GM12892 (cell line): ENCODE measurements at regions not wholly inside any gene's neighbourhood (a gene's known extent, or its start where the extent isn't known, plus 50 kb on each side); places are given as distances from the start of the nearest gene placed in this dataset.

Source experiments
- DNase-seq: peaks from one replicate; pipeline ENCODE4 v3.0.0; 2011; ENCODE audit not compliant: insufficient read length
- FAIRE-seq: peaks from 2 replicates; lab custom pipeline; 2011; peaks lifted over from hg19 to GRCh38; lab: Jason Lieb, UNC
- POLR2A ChIP-seq: IDR thresholded peaks from 2 replicates; pipeline ENCODE4 v1.6.1; 2011; ENCODE audit warnings: low read depth, low read length, control low read depth
- POLR2AphosphoS5 ChIP-seq: IDR thresholded peaks from 2 replicates; pipeline ENCODE4 v1.6.1; 2011; ENCODE audit warnings: low read depth, low read length, control low read depth
- TAF1 ChIP-seq: IDR thresholded peaks from 2 replicates; pipeline ENCODE4 v1.6.1; 2011; ENCODE audit warnings: low read depth, mild to moderate bottlenecking, control low read depth, low read length, borderline replicate concordance

DNA sequence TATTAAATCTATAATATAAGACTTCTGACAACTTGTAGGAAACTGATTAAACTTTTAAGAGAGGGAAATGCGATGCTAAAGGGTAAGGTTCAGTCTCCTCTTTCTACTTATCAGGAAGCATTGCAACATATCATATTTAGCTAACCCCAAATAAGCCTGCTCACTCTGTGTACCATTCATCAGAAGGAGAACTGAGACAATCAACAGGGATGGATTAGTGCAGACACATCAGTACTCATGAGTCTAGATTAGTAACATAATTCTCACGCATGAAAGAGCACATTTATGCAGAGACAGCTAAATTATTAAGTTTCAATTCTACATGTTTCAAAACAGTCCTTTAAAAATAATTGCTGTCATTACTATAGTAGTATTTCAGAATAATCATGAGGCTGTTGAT lies 354.2 kb upstream of the ZWINT start:
- FAIRE-seq (no peak), DNase-seq (no peak)
- TF ChIP-seq POLR2AphosphoS5 (no peak), TAF1 (no peak), POLR2A (no peak)

DNA sequence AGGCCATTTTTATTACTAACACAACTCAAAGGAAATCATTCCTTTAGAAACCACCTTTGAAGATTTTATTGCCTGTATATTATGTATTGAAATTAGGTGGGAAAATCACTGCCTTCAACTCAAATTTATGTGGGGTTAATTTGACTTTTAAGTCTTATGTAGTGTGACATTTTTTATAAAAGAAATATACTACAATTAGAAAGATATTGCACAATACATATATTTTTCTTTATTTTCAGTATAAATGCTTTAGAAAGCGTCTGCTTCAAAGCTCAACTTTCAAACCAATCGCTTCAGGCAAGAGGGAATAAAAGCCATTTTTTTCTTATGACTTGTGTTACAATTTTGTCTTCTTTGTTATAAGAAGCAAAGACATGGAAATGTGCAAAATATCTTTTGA lies 337.4 kb upstream of the ZWINT start:
- DNase-seq (no peak), FAIRE-seq (no peak)
- TF ChIP-seq POLR2A (no peak), POLR2AphosphoS5 (no peak), TAF1 (no peak)

DNA sequence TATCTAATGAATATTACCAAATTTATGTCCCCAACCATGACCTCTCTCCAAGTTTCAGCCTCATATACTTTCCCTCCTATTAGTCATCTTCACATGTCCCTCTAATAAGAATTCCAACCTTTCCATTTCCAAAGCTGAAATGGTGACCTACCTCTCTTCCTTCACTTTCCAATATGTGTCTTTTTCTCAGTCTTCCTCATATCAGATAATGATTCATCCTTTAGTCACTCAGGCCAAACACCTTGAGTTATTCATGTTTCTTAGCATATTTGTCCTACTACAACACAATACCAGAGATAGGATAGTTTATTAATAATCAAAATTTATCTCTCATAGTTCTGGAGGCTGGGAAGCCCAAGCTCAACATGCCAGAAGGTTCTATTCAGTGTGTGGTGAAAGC lies 318.5 kb upstream of the ZWINT start:
- TF ChIP-seq TAF1 (no peak), POLR2A (no peak), POLR2AphosphoS5 (no peak)
- DNase-seq (no peak), FAIRE-seq (no peak)

DNA sequence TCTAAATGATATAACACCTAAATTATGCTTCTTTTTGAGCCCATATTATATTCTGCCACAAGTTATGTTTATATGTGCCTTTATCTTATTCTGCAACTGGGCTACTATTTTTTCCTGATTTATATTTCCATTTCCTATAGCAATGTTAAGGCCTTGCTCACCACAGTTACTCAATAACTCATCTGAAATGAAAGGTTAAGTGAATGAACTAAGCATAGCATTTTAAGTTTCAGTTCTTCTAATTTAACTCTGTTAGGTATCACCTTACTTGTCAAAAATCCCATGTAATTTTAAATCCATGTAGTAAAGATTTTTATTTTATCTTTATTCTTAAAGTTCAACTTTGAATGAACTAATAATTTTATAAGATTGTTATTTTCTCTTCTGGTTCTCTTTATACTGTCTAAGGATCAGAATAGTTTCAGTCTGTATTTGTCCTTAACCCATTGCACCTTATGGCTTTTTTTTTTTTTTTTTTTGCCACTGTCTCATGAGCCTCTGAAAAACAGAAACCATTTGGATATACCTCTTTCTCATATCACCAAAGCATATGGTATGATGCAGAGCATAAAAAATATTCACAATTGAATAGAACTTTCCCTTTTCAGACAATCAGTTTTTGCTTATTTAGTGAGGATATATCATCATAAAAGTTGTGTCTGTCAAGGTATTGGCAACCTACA lies 301.8 kb upstream of the ZWINT start:
- TF ChIP-seq POLR2AphosphoS5 (no peak), POLR2A (no peak), TAF1 (no peak)
- FAIRE-seq = no peak
- DNase-seq = no peak

DNA sequence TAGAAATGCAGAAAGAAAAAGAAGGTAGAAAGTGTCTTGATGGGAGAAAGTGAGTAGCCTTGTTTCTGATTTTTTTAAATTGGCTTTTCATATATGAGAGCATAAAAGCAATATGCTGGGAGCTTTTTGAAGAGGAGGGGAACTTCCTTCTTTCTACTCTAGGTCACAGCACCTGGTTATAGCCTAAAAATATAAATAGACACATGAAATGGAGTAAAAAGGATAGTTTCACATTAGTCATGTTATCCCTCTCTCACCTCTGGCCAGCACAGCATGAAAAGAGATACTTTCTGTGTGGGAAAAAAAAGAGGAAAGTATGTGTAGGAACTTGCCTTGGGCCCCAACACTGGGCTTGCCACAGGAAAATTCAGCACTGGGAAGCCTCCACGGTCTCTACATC lies 292.2 kb upstream of the ZWINT start:
- DNase-seq (no peak), FAIRE-seq (no peak)
- TF ChIP-seq POLR2A = no peak
- no peak for TF ChIP-seq TAF1
- no peak for TF ChIP-seq POLR2AphosphoS5

DNA sequence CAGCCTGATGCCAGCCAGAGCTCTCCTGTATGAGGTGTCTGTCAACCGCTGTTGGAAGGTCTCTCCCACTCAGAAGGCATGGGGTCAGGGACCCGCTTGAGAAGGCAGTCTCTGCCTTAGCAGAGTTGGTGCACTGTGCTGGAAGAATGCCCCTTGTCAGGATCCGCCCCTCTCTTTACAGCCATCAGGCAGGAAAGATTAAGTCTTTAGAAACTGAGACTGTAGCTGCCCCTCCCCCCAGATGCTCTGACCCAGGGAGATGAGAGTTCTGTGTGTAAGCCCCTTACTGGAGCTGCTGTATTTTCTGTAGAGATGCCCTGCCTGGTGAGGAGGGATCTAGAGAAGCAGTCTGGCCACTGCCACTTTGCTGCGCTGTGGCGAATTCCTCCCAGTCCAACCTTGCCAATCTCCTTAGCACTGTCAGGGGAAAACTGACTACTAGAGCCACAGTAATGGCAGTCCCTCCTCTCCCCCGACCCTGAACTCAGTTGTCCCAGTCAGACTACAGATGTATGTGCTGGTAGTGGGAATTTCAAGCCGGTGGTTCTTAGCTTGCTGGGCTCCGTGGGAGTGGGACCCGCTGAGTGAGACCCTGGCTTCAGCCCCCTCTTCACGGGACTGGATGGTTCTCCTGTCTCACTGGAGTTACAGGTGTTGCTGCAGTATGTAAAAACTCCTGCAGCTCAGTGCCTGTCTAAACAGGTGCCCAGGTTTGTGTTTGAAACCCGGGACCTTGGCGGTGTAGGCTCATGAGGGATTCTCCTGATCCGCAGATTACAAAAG lies 285.5 kb upstream of the ZWINT start:
- FAIRE-seq = no peak
- TF ChIP-seq TAF1 = no peak
- TF ChIP-seq POLR2AphosphoS5 = no peak
- TF ChIP-seq POLR2A = no peak
- DNase-seq = no peak

DNA sequence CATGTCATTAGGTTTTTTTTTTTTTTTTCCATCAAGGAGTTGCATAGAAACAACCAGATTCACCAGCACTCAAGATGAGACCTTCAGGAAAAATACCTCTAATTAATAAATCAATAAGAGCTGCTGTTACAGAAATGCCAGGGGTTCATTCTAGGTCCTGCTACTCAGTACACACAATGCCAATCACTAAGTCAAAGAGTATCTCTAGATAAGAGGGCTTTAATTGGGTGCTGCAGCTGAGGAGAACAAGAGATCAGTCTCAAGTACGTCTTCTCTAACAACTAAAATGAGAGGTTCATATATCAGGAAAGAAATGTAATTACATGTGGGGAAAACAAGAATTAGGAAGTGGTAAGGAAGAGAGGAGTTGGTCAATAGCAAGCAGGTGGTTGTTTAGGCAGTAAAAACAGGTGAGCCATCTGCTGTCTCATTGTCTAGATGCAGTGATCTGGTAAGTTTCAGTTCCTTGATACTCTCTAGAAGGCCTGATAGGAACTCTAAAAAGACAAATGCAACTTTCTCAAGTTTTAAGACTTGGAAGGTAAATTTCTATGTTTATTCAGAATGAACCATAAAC lies 272.9 kb upstream of the ZWINT start:
- TF ChIP-seq POLR2A (no peak), POLR2AphosphoS5 (no peak), TAF1 (no peak)
- DNase-seq (no peak), FAIRE-seq (peak; percentile 40)

DNA sequence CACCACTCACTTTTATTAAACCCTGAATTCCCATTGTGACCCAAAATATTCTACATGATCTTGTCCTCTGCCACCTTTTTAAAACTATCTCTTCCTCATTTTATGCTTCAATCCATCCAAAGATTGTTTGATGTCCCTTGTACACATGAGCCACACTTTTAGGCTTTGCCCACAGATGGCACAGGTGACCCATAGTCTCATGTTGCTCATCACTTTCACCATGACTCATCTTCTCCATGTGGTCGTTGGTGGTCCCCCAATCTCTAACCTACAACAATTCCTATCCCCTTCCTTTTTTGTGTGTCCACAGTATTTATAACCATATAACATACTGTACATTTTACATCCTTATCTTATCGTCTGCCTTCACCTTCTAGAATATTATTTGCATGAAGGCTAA lies 271.5 kb upstream of the ZWINT start:
- DNase-seq (no peak), FAIRE-seq (no peak)
- TF ChIP-seq POLR2A = no peak

DNA sequence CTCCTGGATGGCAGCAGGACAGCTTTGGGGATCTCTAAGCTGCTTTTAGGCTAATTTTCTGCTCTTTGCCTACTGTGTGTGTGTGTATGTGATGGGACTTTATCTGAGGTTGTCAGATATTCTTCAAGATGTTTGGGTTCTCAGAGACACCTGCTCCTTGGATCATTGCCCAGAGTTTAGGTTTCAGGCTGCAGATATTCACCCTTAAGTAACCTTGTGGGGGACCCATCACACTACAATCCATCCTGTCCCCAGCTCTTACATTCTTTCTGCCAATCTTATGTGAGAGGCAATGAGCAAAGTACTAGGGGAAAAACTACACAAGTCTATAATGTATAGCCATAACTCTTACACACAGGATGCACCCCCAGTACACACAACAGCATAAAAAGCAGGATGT lies 263.0 kb upstream of the ZWINT start:
- DNase-seq (no peak), FAIRE-seq (no peak)
- TF ChIP-seq POLR2A (no peak), TAF1 (no peak), POLR2AphosphoS5 (no peak)

DNA sequence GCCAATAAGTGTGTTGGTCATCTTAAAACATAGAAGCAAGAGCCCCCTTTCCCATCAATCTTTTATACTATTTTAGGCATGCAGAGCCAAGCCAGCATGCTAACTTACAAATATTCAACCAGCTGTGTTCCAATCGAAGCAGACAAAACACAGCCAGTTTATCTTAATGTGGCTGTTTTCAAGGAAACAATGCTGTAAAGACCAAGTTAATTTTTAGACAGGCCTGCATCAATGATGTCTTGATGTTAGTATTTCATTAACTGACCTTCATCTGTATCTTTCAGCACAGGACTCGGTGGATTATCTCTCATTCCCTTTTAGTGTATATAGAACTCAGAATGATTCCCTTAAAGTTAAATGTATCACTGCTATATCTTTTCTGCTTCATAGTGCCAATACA lies 262.0 kb upstream of the ZWINT start:
- FAIRE-seq (no peak), DNase-seq (no peak)
- TF ChIP-seq TAF1 (no peak), POLR2A (no peak), POLR2AphosphoS5 (no peak)

DNA sequence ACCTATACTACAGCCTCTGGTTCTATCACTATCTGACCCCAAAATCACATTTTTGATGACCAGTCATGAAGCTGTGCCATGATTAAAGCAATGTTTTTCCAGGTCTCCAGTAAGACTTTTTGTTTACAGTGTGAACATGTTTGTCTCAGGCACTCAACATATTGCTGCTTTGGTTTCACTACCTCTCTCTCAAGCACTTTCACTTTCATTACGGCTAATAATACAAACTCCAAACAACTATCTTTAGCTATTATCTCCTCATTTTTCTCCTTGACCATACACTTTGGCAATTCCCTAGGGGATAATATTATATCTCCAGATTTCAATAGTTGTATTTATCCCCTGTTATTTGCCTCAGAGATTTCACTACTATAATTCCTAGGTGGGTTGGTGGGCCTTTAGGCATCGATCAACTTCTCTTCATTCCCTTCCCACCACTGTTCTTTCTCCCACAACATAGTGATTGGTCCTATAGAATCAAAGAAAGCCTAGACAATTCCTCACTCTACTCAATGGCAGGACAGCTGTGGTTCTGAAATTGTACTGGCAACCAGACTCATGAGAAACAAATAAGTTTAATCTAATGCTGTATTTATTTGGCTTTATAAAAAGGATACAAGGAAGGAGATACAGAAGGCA lies 261.4 kb upstream of the ZWINT start:
- no peak for TF ChIP-seq POLR2A
- no peak for TF ChIP-seq POLR2AphosphoS5
- TF ChIP-seq TAF1 = no peak
- DNase-seq (no peak), FAIRE-seq (no peak)
